ENCODE measurements at regions not wholly inside any gene's neighbourhood (a gene's known extent, or its start where the extent isn't known, plus 50 kb on each side); places are given as distances from the start of the nearest gene placed in this dataset.

DNA sequence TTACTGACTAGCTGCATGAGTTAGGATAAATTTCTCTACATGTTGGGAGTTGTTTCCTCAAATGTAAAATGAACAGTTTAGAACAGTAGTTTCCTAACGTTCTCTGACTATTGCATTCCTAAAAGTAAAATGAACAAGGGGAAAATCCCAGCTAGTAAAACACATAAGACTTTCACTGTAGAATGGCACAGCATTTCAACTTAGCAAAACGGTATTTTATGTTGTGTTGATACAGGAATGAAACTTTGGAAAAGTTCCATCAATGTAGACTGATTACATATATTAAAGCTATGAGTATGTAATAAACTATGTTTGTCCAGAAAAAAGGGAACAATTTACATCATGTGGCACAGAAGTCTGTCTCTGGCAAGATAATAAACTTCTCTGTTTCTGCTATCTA is 297.4 kb upstream of the EPHA3 start:
- Mint-ChIP-seq H3K9me3 (no peaks in the 10 kb centered on the region), H3K27me3 (ENCODE audit: low read depth) (no peaks in the 10 kb centered on the region), H3K4me1 (peaks cover 6% of the 10 kb centered on the region; the same call in 1 of the 2 replicates), H3K27ac (no peak overlapping the region), H3K36me3 (no peaks in the 10 kb centered on the region), H3K4me3 (no peak overlapping the region)
- TF ChIP-seq ZNF423 (CRISPR knock-in tag; IDR thresholded peaks at IDR 0.05) (no peak), JAZF1 (CRISPR knock-in tag; IDR thresholded peaks at IDR 0.05) (no peak), TP53 (CRISPR knock-in tag; IDR thresholded peaks at IDR 0.05) (no peak), ERG (CRISPR knock-in tag; IDR thresholded peaks at IDR 0.05) (no peak), ATF1 (CRISPR knock-in tag; IDR thresholded peaks at IDR 0.05) (no peak), ZBTB21 (CRISPR knock-in tag; IDR thresholded peaks at IDR 0.05; ENCODE audit: borderline replicate concordance) (no peak), ZBTB43 (CRISPR knock-in tag; IDR thresholded peaks at IDR 0.05) (no peak), IRF2 (CRISPR knock-in tag; IDR thresholded peaks at IDR 0.05; ENCODE audit: borderline replicate concordance, low read depth) (no peak), E2F5 (CRISPR knock-in tag; IDR thresholded peaks at IDR 0.05) (no peak), ZNF219 (CRISPR knock-in tag; IDR thresholded peaks at IDR 0.05; ENCODE audit: borderline replicate concordance) (no peak), ATF2 (CRISPR knock-in tag; IDR thresholded peaks at IDR 0.05; ENCODE audit: borderline replicate concordance, low read depth) (no peak)
- DNase-seq (ENCODE audit: low spot score), result no peak
- POLR2A ChIA-PET, result no interaction called here
- no peak for ATAC-seq
- CTCF ChIA-PET, result no interaction called here

DNA sequence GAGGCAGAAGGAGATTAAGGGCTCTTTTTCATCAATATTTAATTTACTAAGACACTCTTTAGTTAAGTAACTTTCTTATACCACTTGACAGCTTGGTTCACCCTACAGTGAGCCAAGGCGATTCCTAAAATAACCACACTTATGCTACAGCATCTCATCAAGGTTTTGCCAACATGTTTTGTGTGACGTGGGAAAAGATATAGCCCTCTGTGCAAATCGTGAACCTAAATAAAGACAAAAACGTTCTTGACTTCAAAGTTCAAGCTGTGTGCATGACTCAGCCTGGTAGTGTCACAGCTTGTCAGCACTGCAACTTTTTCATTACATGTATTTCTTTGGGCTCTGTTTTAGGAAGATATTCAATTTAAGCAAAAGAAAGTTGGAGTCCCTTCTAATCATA is 297.0 kb upstream of the EPHA3 start:
- Mint-ChIP-seq H3K27ac (no peak overlapping the region), H3K9me3 (no peaks in the 10 kb centered on the region), H3K27me3 (ENCODE audit: low read depth) (no peaks in the 10 kb centered on the region), H3K36me3 (no peaks in the 10 kb centered on the region), H3K4me3 (no peak overlapping the region), H3K4me1 (peaks cover 6% of the 10 kb centered on the region; the same call in 1 of the 2 replicates)
- TF ChIP-seq ZNF396 (CRISPR knock-in tag; IDR thresholded peaks at IDR 0.05; ENCODE audit: borderline replicate concordance) (no peak), ZBTB21 (CRISPR knock-in tag; IDR thresholded peaks at IDR 0.05; ENCODE audit: borderline replicate concordance) (no peak), HMGXB4 (CRISPR knock-in tag; IDR thresholded peaks at IDR 0.05) (no peak), ZNF138 (CRISPR knock-in tag; conservative IDR thresholded peaks at IDR 0.05) (no peak), ATF1 (CRISPR knock-in tag; IDR thresholded peaks at IDR 0.05) (no peak), RORB (CRISPR knock-in tag; IDR thresholded peaks at IDR 0.05) (no peak), KAT7 (CRISPR knock-in tag; IDR thresholded peaks at IDR 0.05; ENCODE audit: borderline replicate concordance) (no peak)
- TF ChIP-seq, protein P1, sequence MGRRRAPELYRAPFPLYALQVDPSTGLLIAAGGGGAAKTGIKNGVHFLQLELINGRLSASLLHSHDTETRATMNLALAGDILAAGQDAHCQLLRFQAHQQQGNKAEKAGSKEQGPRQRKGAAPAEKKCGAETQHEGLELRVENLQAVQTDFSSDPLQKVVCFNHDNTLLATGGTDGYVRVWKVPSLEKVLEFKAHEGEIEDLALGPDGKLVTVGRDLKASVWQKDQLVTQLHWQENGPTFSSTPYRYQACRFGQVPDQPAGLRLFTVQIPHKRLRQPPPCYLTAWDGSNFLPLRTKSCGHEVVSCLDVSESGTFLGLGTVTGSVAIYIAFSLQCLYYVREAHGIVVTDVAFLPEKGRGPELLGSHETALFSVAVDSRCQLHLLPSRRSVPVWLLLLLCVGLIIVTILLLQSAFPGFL (CRISPR knock-in tag; IDR thresholded peaks at IDR 0.05; ENCODE audit: borderline replicate concordance), result no peak
- no peak for ATAC-seq
- ChIA-PET POLR2A (no interaction called here), CTCF (no interaction called here)
- DNase-seq (ENCODE audit: low spot score), result no peak

All from WTC11 (cell line).